Psoas muscle (tissue), 7 donors: ENCODE measurements at regions not wholly inside any gene's neighbourhood (a gene's known extent, or its start where the extent isn't known, plus 50 kb on each side); places are given as distances from the start of the nearest gene placed in this dataset.

Experiments
- ATAC-seq, 4 donors: fragments of 200-7000 bp; cut with Tn5 transposase; one replicate each; pipeline ENCODE4 v1.9.1; 2020; ENCODE audit warnings: moderate library complexity in 3 of 4, mild to moderate bottlenecking in 2 of 4
- DNase-seq, 2 donors: peaks; one replicate each; pipeline ENCODE4 v3.0.0-alpha.2; 2020
- H3K27ac ChIP-seq: fragments of 200-600 bp; one replicate; pipeline ENCODE4 v1.8.0; 2022
- H3K27me3 ChIP-seq, 3 donors: fragments of 200-600 bp in 1 of 3; one replicate each; pipeline versions ENCODE4 v1.6.1 to v1.8.0; 2013 to 2022; ENCODE audit warnings: low read length in 2 of 3, mild to moderate bottlenecking in 2 of 3, moderate library complexity in 1 of 3; ENCODE audit not compliant: insufficient read depth in 3 of 3
- H3K36me3 ChIP-seq, 2 donors: fragments of 200-600 bp in 1 of 2; one replicate each; pipeline versions ENCODE4 v1.6.1 to v1.8.0; 2013 to 2022; ENCODE audit warnings: low read depth in 1 of 2, mild to moderate bottlenecking in 1 of 2, moderate library complexity in 1 of 2; ENCODE audit not compliant: insufficient read depth in 1 of 2
- H3K4me1 ChIP-seq: fragments of 200-600 bp; one replicate; pipeline ENCODE4 v1.8.0; 2022
- H3K4me3 ChIP-seq: fragments of 200-600 bp; one replicate; pipeline ENCODE4 v1.8.0; 2022; ENCODE audit warnings: mild to moderate bottlenecking
- H3K9me3 ChIP-seq: fragments of 200-600 bp; one replicate; pipeline ENCODE4 v1.8.0; 2022
- WGBS, 3 donors: extraction: QIAGEN DNeasy Blood & Tissue Kit; methylation state at CpG; one replicate each; pipeline versions ENCODE4 v1.1.6 to v1.1.7; 2013; 5-methylcytosine and 5-hydroxymethylcytosine counted together
- intact Hi-C, 2 donors: fragments of 100-400 bp; cut with DNase I; formaldehyde crosslinking; loops; one replicate each; pipeline versions ENCODE4 v1.11.0 to v1.14.2; 2022
- TF ChIP-seq, protein P1 (sequence below): fragments of 200-600 bp; IDR thresholded peaks from one replicate; pipeline ENCODE4 v1.8.0; 2022; ENCODE audit warnings: antibody characterized with exemption
- donor health status: healthy with polysubstance abuse.
- donor health status: DM: no; HTN: no; CAD: no; lungs with moderate emphysema.
- donor health status: Bipolar disorder and iron deficiency.
- donor health status: healthy.
- donor health status: DM: yes; HTN: yes; CAD: no.
- donor health status: DM: no; HTN: no; CAD: no.
- donor health status: DM: yes; HTN: yes; CAD: no.

DNA sequence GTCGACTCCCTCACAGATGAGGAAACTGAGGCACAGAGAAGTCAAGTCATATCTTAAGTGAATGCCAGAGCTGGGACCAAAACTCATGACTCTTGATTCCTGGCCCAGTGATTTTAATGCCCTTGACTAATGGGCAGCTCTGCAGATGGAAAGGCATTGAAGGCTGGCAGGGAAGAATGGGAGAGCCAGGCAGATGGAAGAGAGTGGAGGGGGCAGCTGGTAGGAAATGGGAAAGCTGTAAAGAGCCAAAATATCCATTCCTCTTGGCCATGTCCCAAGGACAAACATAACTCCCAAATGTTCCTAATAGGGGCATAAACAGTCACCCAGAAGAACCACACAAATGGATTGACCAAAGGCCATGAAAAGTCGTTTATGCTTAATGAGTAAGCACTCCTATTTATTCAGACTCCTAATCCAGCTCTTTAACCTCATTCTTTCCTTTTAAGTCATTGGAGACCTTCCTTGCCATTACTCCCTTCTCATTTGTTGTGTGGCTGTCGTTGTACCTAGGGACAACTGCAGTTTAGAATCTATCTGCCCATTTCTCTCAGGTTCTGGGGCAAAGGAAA lies 330.5 kb upstream of the ROPN1 start:
- H3K36me3 ChIP-seq, result no peaks in the 10 kb centered on the region
- ATAC-seq (no peak), DNase-seq (no peak)
- 55 to 70% (median 68%) methylated on average over 3 of the region's 3 CpGs for WGBS, 3 donors
- intact Hi-C loops, result no loop called here
- H3K9me3 ChIP-seq, result no peaks in the 10 kb centered on the region
- H3K27me3 ChIP-seq, result no peaks in the 10 kb centered on the region
- no peak overlapping the region for H3K4me3 ChIP-seq
- H3K27ac ChIP-seq, result no peak overlapping the region
- no peaks in the 10 kb centered on the region for H3K4me1 ChIP-seq
- TF ChIP-seq, protein P1, sequence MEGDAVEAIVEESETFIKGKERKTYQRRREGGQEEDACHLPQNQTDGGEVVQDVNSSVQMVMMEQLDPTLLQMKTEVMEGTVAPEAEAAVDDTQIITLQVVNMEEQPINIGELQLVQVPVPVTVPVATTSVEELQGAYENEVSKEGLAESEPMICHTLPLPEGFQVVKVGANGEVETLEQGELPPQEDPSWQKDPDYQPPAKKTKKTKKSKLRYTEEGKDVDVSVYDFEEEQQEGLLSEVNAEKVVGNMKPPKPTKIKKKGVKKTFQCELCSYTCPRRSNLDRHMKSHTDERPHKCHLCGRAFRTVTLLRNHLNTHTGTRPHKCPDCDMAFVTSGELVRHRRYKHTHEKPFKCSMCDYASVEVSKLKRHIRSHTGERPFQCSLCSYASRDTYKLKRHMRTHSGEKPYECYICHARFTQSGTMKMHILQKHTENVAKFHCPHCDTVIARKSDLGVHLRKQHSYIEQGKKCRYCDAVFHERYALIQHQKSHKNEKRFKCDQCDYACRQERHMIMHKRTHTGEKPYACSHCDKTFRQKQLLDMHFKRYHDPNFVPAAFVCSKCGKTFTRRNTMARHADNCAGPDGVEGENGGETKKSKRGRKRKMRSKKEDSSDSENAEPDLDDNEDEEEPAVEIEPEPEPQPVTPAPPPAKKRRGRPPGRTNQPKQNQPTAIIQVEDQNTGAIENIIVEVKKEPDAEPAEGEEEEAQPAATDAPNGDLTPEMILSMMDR, result no peak

DNA sequence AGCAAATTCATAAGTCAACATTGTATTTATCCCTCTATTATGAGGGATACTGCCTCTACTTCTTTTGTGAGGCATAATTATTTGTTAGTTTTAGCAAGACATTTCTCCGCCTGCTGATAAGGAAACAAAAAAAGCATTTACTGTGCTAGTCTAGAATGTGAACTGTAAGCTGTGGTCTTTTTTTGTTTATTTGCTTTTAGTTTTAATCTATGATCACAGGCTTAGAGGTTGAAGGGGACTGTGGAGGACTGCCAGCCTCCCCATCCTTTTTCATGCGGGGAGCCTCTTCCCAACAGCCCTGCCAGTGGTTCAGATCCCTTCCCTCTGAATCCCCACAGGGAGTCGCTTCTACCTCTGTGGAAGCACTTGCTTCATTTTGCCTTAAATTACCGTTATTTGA lies 331.0 kb upstream of the ROPN1 start:
- Histone ChIP-seq H3K4me3 (no peak overlapping the region), H3K27me3 (no peaks in the 10 kb centered on the region), H3K36me3 (no peaks in the 10 kb centered on the region), H3K27ac (no peak overlapping the region), H3K4me1 (no peaks in the 10 kb centered on the region), H3K9me3 (no peaks in the 10 kb centered on the region)
- ATAC-seq (no peak), DNase-seq (no peak)
- TF ChIP-seq, protein P1, result no peak
- WGBS, 3 donors, result 85 to 90% (median 90%) methylated on average over 4 of the region's 4 CpGs
- intact Hi-C loops, result no loop called here

DNA sequence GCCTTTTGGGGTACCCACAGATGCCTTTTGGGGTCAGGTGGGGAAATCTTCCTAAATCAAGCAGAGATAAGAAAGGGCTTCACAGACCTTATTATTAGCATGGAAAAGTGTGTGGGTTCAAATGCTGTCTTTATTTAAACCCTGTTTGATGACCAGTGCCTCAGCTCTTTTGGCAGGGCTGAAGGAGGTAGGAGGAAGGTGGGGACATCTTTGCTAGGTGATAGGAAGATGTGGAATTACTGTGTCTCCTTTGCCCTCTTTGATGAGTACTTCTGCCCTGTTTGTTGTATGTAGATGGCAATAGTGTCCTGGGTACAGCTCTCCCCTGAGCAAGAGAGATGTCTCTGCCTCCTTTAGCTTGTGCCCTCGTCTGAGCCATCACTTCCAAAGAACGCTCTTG lies 333.3 kb upstream of the ROPN1 start:
- Histone ChIP-seq H3K4me1 (no peaks in the 10 kb centered on the region), H3K9me3 (no peaks in the 10 kb centered on the region), H3K27ac (no peak overlapping the region), H3K36me3 (no peaks in the 10 kb centered on the region), H3K27me3 (no peaks in the 10 kb centered on the region), H3K4me3 (no peak overlapping the region)
- TF ChIP-seq, protein P1, result no peak
- 84 to 96% (median 90%) methylated on average over 2 of the region's 2 CpGs for WGBS, 3 donors
- DNase-seq, result no peak
- intact Hi-C loops, result no loop called here
- no peak for ATAC-seq

GRCh38 chr3:124329723-124330122 lies 337.8 kb upstream of the ROPN1 start:
- intact Hi-C loops, result no loop called here
- no peaks in the 10 kb centered on the region for H3K27me3 ChIP-seq
- 89 to 98% (median 96%) methylated on average over 2 of the region's 2 CpGs for WGBS, 3 donors

More at GRCh38 chr3:124329723-124330122, 337.8 kb upstream of the ROPN1 start:
- ATAC-seq, result no peak
- TF ChIP-seq, protein P1, result no peak
- H3K4me3 ChIP-seq, result no peak overlapping the region
- no peaks in the 10 kb centered on the region for H3K9me3 ChIP-seq
- peaks cover 0 to 18% of the 10 kb centered on the region in 2 donors for H3K36me3 ChIP-seq
- H3K27ac ChIP-seq, result no peak overlapping the region
- H3K4me1 ChIP-seq, result no peaks in the 10 kb centered on the region
- no peak for DNase-seq
